D721Med (cell line): ENCODE measurements at regions not wholly inside any gene's neighbourhood (a gene's known extent, or its start where the extent isn't known, plus 50 kb on each side); places are given as distances from the start of the nearest gene placed in this dataset.

Experiments
- DNase-seq: peaks from one replicate; pipeline ENCODE4 v3.0.0; 2011; ENCODE audit warnings: low spot score; ENCODE audit not compliant: insufficient read length
- FAIRE-seq: peaks from 2 replicates; lab custom pipeline; 2011; peaks lifted over from hg19 to GRCh38; lab: Jason Lieb, UNC
- TF ChIP-seq, protein P1 (sequence below): IDR thresholded peaks from 2 replicates; pipeline ENCODE4 v1.5.1; 2012; ENCODE audit warnings: mild to moderate bottlenecking, control low read depth; ENCODE audit not compliant: insufficient read depth; ENCODE audit errors: missing control alignments

GRCh38 chr4:45939056-45939455 lies 184.8 kb downstream of the GABRG1 start:
- no peak for FAIRE-seq
- TF ChIP-seq, protein P1, sequence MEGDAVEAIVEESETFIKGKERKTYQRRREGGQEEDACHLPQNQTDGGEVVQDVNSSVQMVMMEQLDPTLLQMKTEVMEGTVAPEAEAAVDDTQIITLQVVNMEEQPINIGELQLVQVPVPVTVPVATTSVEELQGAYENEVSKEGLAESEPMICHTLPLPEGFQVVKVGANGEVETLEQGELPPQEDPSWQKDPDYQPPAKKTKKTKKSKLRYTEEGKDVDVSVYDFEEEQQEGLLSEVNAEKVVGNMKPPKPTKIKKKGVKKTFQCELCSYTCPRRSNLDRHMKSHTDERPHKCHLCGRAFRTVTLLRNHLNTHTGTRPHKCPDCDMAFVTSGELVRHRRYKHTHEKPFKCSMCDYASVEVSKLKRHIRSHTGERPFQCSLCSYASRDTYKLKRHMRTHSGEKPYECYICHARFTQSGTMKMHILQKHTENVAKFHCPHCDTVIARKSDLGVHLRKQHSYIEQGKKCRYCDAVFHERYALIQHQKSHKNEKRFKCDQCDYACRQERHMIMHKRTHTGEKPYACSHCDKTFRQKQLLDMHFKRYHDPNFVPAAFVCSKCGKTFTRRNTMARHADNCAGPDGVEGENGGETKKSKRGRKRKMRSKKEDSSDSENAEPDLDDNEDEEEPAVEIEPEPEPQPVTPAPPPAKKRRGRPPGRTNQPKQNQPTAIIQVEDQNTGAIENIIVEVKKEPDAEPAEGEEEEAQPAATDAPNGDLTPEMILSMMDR = no peak
- no peak for DNase-seq

DNA sequence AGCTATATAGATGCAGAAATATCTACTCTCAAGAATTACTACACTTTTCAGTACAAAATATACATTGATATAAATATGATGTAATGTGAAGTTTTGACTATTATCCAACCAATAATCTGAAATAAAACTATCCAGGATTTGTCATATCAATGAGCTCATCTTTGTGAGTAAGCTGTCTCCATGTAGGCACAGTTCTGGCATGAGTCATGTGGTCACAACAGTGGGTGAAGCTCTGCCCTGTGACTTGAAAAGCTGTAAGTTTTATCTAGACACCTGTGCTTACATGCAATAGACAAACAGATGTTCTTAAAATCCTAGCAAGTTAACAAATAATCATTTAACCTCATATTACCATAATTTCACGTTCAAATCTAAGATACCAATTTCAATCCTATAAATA lies 192.7 kb downstream of the GABRG1 start:
- no peak for DNase-seq
- TF ChIP-seq, protein P1 = no peak
- no peak for FAIRE-seq

- DNase-seq (no peak), FAIRE-seq (no peak)
- TF ChIP-seq, protein P1 = no peak
Observed at GRCh38 chr4:45927641-45928040, 196.2 kb downstream of the GABRG1 start.

- TF ChIP-seq, protein P1 = no peak
- DNase-seq (no peak), FAIRE-seq (no peak)
Observed at GRCh38 chr4:45925809-45926208, 198.0 kb downstream of the GABRG1 start.

- TF ChIP-seq, protein P1 = no peak
- no peak for DNase-seq
- no peak for FAIRE-seq
Observed at GRCh38 chr4:45920861-45921260, 203.0 kb downstream of the GABRG1 start.

GRCh38 chr4:45910511-45910910 lies 213.3 kb downstream of the GABRG1 start:
- DNase-seq = no peak
- TF ChIP-seq, protein P1 = no peak
- FAIRE-seq = peak; percentile 44

DNA sequence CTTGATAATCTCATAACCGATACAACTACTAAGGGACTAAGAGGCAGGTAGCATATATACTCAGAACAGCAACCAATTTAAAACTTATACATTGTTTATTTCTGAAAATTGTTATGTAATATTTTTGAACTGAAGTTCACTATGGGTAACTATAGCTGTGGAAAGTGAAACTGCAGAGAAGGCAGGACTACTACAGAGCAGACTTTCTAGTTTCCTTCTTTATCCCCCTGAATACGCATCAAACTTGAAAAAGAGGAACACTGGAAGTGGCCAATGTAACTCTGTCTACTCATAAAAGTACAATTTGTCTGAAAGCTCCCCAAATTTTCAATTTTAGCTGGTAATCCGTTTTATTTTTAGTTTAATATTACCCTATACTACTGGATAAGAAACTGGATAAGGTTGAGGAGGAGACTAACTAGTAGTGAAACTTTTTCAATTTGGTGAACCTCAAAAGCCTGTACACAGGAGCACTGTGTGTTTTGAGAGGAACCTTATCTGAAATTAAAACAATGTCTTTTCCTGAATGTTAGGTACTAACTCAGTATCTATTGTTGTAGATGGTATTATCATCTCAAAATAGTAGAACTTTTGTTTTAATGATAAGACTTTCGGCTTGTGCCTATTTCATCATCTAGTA lies 225.8 kb downstream of the GABRG1 start:
- FAIRE-seq = no peak
- TF ChIP-seq, protein P1 = no peak
- DNase-seq = no peak
